ENCODE measurements at regions not wholly inside any gene's neighbourhood (a gene's known extent, or its start where the extent isn't known, plus 50 kb on each side); places are given as distances from the start of the nearest gene placed in this dataset.

- no peaks in the 10 kb centered on the region for H3K4me1 ChIP-seq (ENCODE audit: insufficient read depth)
- DNase-seq (ENCODE audit: low spot score) (no peak), ATAC-seq (no peak)
- TF ChIP-seq JUNB (IDR thresholded peaks at IDR 0.05; ENCODE audit: unreplicated experiment) (no peak), STAT1 (IDR thresholded peaks at IDR 0.05; ENCODE audit: unreplicated experiment) (no peak), NANOG (IDR thresholded peaks at IDR 0.05; ENCODE audit: borderline replicate concordance) (no peak), EZH2 (IDR thresholded peaks at IDR 0.05; ENCODE audit: low read depth, unreplicated experiment) (no peak), ETS1 (IDR thresholded peaks at IDR 0.05) (no peak), ZNF462 (CRISPR knock-in tag; IDR thresholded peaks at IDR 0.05) (no peak), ZNF114 (CRISPR knock-in tag; IDR thresholded peaks at IDR 0.05) (no peak), REST (IDR thresholded peaks at IDR 0.05; ENCODE audit: unreplicated experiment) (no peak)
- no peaks in the 10 kb centered on the region for H3K36me3 ChIP-seq (ENCODE audit: insufficient read depth)
- Mint-ChIP-seq H3K27me3 (ENCODE audit: insufficient read depth, low read depth, poor library complexity) (no peaks in the 10 kb centered on the region), H3K9me3 (no peaks in the 10 kb centered on the region; the same call in 2 of the 3 replicates), H3K4me1 (0 out of 3 replicates have a peak, but pooled peaks cover 4% of the 10 kb centered on the region), H3K4me3 (no peak overlapping the region), H3K27ac (no peak overlapping the region), H3K36me3 (ENCODE audit: low read depth) (no peaks in the 10 kb centered on the region)
- no peak overlapping the region for H3K4me3 ChIP-seq
- no peaks in the 10 kb centered on the region for H3K9me2 ChIP-seq (ENCODE audit: insufficient read depth)
- H3K79me2 ChIP-seq (replicated peaks; ENCODE audit: insufficient read depth) = no peaks in the 10 kb centered on the region
- H3F3A ChIP-seq (replicated peaks; ENCODE audit: low read depth) = no peaks in the 10 kb centered on the region
- H3K4me2 ChIP-seq = no peak overlapping the region
- no peak overlapping the region for H2AFZ ChIP-seq
- no peaks in the 10 kb centered on the region for H4K20me1 ChIP-seq (replicated peaks; ENCODE audit: insufficient read depth)
- H3K27me3 ChIP-seq (ENCODE audit: insufficient read depth) = no peaks in the 10 kb centered on the region
- H3K27ac ChIP-seq (ENCODE audit: low read depth) = no peak overlapping the region
These were observed 275.5 kb upstream of the TMEM229A start for GRCh38 chr7:124308384-124308783.

All from GM23338 (cell line).